AG10803 (cell line): ENCODE measurements at regions not wholly inside any gene's neighbourhood (a gene's known extent, or its start where the extent isn't known, plus 50 kb on each side); places are given as distances from the start of the nearest gene placed in this dataset.

Experiments
- DNase-seq: peaks from one replicate; pipeline ENCODE4 v3.0.0; 2010; ENCODE audit warnings: low read depth
- H3K4me3 ChIP-seq: 2 replicates; pipeline ENCODE4 v1.5.1; 2011; ENCODE audit warnings: mild to moderate bottlenecking, low read length, control low read depth
- TF ChIP-seq, protein P1 (sequence below): conservative IDR thresholded peaks from 2 replicates; pipeline ENCODE4 v1.5.1; 2011; ENCODE audit warnings: mild to moderate bottlenecking, low read length, control low read depth, inconsistent platforms

DNA sequence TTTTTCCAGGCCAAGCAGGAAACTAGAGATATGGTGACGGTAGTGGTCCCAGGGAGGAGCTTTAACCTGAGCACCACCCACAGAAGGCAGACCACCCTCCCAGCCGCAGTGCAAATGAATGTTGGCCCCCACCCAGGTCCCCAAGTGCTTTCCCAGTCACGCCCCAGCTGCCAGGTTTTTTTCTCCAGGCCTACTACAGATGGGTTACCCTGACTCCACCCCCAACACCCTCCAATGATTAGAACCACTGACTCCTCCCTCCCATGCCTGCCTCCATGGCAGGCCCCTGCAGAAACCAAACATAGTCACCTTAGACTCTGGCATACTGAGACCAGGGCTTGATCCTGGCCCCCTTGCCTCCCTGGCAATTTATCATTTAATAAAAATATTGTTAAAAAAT lies 58.7 kb upstream of the CHST1 start:
- TF ChIP-seq, protein P1, sequence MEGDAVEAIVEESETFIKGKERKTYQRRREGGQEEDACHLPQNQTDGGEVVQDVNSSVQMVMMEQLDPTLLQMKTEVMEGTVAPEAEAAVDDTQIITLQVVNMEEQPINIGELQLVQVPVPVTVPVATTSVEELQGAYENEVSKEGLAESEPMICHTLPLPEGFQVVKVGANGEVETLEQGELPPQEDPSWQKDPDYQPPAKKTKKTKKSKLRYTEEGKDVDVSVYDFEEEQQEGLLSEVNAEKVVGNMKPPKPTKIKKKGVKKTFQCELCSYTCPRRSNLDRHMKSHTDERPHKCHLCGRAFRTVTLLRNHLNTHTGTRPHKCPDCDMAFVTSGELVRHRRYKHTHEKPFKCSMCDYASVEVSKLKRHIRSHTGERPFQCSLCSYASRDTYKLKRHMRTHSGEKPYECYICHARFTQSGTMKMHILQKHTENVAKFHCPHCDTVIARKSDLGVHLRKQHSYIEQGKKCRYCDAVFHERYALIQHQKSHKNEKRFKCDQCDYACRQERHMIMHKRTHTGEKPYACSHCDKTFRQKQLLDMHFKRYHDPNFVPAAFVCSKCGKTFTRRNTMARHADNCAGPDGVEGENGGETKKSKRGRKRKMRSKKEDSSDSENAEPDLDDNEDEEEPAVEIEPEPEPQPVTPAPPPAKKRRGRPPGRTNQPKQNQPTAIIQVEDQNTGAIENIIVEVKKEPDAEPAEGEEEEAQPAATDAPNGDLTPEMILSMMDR: no peak
- no peak for DNase-seq
- H3K4me3 ChIP-seq: no peak overlapping the region

DNA sequence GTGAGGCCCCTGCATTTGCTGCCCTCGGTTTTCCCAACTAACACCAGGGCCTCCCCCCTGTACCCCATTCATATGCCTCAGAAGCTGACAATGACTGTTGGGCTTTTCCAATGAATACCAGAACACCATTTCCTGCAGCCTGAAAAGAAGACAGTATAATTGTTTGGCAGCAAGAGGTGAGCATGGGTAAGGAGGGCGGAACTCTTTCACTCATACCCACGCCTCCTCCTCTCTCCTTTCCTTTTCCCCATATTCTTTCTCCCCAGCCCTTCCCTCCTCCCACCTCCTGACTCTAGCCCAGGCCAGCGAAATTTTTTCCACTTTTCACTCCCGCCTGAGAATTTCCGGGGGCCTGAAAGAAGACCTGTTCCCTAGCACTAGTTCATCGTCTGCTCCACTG lies 58.0 kb upstream of the CHST1 start:
- TF ChIP-seq, protein P1: no peak
- no peak for DNase-seq
- H3K4me3 ChIP-seq: no peak overlapping the region

DNA sequence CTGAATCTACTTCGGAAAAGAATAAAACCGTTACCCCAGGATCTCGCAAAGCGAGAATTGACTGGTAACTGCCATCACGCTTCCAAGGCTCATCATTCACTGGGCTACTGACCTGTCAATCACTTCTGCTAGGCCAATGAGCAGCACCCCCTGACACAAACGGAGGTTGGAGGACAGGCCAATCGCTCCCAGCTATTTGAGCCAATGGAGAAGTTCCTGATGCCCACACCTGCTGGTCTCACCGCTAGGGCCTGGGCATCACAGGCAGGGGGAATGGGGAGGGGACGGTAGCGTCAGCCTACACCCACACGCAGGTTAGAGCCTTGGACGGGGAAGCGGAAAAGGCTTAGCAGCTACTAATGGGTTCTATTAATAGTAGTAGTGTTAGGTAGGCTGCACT lies 56.7 kb upstream of the CHST1 start:
- TF ChIP-seq, protein P1: no peak
- no peak overlapping the region for H3K4me3 ChIP-seq
- DNase-seq: no peak

DNA sequence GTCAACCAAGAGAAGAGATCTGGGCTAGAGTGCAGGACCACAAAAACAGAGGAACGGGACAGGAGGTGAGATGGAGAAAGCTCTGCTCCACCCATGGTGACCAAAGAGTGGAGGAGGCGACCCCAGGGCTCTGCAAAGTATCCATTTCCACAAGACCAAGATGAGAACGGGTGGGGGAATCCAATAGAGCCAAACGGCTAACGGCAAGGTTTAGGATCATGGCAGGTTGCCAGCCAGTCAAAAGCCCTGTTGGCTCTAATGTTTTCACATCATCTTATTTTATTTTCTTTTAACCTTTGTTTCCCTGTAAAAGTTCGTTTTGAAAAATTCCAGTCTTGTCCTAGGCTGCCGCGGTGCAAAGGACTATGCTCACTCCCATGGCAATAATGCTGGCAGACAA lies 52.1 kb upstream of the CHST1 start:
- TF ChIP-seq, protein P1: no peak
- DNase-seq: no peak
- no peak overlapping the region for H3K4me3 ChIP-seq

DNA sequence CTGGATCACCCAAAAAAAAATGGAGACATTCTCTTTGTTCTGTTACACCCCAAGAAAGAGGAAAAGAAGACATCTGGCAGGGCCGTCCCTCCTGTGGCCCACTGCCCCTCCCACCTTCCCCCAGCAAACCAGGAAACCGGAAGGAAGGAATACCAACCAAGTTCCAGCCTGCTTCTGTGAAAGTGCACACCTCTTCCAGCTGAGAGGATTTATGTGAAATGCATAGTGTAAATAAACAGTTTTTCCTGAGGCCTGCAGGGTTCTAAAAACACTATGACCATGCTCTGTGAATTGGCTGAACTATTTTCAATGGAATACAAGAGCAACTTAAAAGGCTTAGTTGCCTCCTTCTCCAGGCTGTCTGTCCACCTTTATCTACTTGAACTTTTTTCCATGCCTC lies 50.0 kb upstream of the CHST1 start:
- TF ChIP-seq, protein P1: no peak
- H3K4me3 ChIP-seq: no peak overlapping the region

More for the DNA sequence above, 50.0 kb upstream of the CHST1 start:
- DNase-seq: no peak
